ENCODE measurements at regions not wholly inside any gene's neighbourhood (a gene's known extent, or its start where the extent isn't known, plus 50 kb on each side); places are given as distances from the start of the nearest gene placed in this dataset.

DNA sequence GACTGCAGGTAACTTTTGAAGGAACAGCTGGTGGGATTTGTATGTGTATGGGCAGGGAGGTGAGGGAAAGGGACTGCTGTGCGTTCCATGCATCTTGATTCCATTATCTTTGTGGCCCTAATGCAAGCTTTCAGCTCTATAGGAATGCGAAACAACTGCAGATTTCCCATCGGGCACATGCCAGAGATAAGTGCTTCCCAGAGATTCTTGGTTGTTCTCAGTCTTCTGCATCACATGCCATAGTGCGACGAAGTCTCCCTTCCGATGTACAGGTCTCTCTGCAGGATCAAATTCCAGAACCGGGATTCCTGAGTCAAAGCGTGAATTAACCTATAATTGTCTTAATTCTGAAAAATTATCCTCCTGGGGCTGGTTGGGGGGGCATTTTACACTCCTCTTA lies 72.6 kb upstream of the NSMCE3 start:
- H3K27me3 Mint-ChIP-seq (ENCODE audit: low read depth): peaks cover 21% of the 10 kb centered on the region
- no peak overlapping the region for H3K4me3 Mint-ChIP-seq
- DNase-seq (ENCODE audit: low spot score in 2 of 2, unreplicated experiment in 2 of 2): no peak
- no peaks in the 10 kb centered on the region for H3K36me3 Mint-ChIP-seq
- H3K27ac Mint-ChIP-seq: no peak overlapping the region
- no peaks in the 10 kb centered on the region for H3K9me3 Mint-ChIP-seq
- H3K4me1 Mint-ChIP-seq: peaks cover 4% of the 10 kb centered on the region
- TF ChIP-seq, protein P1, sequence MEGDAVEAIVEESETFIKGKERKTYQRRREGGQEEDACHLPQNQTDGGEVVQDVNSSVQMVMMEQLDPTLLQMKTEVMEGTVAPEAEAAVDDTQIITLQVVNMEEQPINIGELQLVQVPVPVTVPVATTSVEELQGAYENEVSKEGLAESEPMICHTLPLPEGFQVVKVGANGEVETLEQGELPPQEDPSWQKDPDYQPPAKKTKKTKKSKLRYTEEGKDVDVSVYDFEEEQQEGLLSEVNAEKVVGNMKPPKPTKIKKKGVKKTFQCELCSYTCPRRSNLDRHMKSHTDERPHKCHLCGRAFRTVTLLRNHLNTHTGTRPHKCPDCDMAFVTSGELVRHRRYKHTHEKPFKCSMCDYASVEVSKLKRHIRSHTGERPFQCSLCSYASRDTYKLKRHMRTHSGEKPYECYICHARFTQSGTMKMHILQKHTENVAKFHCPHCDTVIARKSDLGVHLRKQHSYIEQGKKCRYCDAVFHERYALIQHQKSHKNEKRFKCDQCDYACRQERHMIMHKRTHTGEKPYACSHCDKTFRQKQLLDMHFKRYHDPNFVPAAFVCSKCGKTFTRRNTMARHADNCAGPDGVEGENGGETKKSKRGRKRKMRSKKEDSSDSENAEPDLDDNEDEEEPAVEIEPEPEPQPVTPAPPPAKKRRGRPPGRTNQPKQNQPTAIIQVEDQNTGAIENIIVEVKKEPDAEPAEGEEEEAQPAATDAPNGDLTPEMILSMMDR (IDR thresholded peaks at IDR 0.05; ENCODE audit: unreplicated experiment): no peak

DNA sequence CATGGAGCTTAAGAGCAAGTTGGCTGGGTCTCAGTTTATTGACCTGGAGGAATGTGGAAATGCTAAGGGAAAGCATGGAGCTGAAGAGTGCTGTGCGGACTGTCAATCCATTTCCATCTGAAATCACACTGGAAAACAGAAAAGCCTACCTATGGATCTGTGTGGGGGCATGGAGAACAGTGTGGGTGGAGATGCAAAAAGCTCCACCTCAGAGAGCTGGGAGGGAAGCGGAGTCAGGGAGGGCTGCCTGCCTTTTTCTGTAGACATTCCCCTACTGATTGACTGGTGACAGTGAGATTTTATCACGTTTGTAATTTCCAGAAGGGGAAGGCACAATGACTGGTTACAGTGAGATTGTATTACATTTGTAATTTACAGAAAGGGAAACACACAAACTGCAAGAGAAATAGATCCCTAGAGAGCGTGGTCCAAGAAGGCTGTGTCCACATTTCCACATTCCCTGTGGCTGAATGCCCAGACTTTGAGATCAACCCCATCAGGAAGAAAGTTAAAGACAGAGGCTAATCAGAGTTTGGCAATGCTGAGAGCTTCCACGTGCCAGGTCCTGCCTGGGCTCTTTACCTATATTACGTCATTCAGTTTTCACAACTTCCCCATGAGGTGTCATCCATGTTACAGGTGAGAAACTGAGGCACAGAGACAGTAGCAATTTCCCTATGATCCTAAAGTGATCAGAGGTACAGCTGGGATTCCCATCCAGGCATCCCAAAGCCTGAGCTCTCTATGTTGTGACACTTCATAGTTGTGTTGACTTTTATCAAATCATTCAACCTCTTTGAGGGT lies 67.7 kb upstream of the NSMCE3 start:
- H3K36me3 Mint-ChIP-seq: no peaks in the 10 kb centered on the region
- no peaks in the 10 kb centered on the region for H3K4me1 Mint-ChIP-seq
- no peak overlapping the region for H3K4me3 Mint-ChIP-seq
- peaks cover 6% of the 10 kb centered on the region for H3K27me3 Mint-ChIP-seq (ENCODE audit: low read depth)
- TF ChIP-seq, protein P1 (IDR thresholded peaks at IDR 0.05; ENCODE audit: unreplicated experiment): no peak
- H3K27ac Mint-ChIP-seq: no peak overlapping the region
- DNase-seq (ENCODE audit: low spot score in 2 of 2, unreplicated experiment in 2 of 2): no peak
- no peaks in the 10 kb centered on the region for H3K9me3 Mint-ChIP-seq

DNA sequence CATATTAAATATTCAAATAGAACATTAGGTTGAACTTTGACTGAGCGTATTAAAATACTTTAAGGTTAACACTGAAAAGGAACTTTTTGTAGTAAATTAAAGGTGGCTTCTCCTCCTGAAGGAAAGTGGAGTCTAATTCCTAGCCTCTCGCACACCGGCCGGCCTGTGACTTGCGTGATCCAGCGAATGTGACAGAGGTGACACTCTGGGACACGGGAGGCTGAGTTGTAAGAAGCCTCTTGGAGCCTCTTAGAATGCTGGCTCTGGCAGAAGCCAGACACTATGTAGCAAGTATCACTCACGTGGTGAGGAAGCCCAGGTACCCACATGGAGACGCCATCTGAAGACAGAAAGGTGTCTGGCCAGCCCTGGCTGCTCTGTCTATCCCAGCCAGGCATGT lies 64.9 kb upstream of the NSMCE3 start:
- TF ChIP-seq, protein P1 (IDR thresholded peaks at IDR 0.05; ENCODE audit: unreplicated experiment): no peak
- DNase-seq (ENCODE audit: low spot score in 2 of 2, unreplicated experiment in 2 of 2): no peak
- Mint-ChIP-seq H3K36me3 (no peaks in the 10 kb centered on the region), H3K4me1 (no peaks in the 10 kb centered on the region), H3K4me3 (no peak overlapping the region), H3K9me3 (no peaks in the 10 kb centered on the region), H3K27me3 (ENCODE audit: low read depth) (peaks cover 6% of the 10 kb centered on the region), H3K27ac (no peak overlapping the region)

DNA sequence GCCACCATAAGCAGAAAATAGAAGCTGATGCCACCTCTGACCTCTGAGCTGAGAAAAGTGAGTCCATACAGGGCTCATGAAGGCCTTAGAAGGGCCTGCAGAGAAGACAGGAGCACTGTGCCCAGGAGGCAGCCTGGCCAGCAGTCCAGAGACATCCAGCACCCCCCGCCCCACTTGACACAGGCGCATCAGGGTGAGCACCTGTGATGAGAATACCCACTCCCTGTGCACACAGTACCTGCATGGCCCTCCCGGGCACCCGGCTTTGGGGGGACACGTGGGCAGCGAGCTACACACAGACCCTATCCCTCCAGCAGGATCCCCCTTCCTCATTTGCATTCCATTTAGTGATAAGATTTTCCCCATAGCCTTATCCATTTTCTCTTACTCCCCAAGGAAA lies 63.6 kb upstream of the NSMCE3 start:
- no peaks in the 10 kb centered on the region for H3K9me3 Mint-ChIP-seq
- no peaks in the 10 kb centered on the region for H3K36me3 Mint-ChIP-seq
- TF ChIP-seq, protein P1 (IDR thresholded peaks at IDR 0.05; ENCODE audit: unreplicated experiment): no peak
- H3K27me3 Mint-ChIP-seq (ENCODE audit: low read depth): peaks cover 2% of the 10 kb centered on the region
- H3K27ac Mint-ChIP-seq: no peak overlapping the region
- H3K4me1 Mint-ChIP-seq: no peaks in the 10 kb centered on the region
- no peak overlapping the region for H3K4me3 Mint-ChIP-seq
- no peak for DNase-seq (ENCODE audit: low spot score in 2 of 2, unreplicated experiment in 2 of 2)

DNA sequence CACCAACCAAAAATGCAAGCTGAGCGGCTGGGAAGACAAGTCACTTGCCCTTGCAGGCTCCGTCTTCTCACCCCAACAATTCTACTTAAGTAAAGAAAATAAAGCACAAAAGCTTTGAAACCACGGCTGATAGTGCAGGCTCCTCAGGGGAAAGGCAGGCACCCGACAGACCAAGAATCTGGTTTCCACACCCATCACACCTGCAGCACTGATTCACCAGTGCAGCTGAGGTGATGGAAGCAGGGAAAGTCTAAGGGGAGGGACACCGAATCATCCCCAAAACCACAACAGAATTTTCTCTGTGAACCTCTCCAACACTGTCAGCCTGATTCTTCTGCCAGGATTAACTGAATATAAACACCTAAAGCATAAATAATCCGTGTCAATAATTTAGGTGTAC lies 62.0 kb upstream of the NSMCE3 start:
- Mint-ChIP-seq H3K27me3 (ENCODE audit: low read depth) (no peaks in the 10 kb centered on the region), H3K36me3 (no peaks in the 10 kb centered on the region), H3K4me3 (no peak overlapping the region), H3K27ac (no peak overlapping the region), H3K4me1 (no peaks in the 10 kb centered on the region), H3K9me3 (peaks cover 3% of the 10 kb centered on the region)
- TF ChIP-seq, protein P1 (IDR thresholded peaks at IDR 0.05; ENCODE audit: unreplicated experiment): no peak
- DNase-seq (ENCODE audit: low spot score in 2 of 2, unreplicated experiment in 2 of 2): no peak
